ENCODE measurements at regions not wholly inside any gene's neighbourhood (a gene's known extent, or its start where the extent isn't known, plus 50 kb on each side); places are given as distances from the start of the nearest gene placed in this dataset.
"Not testable (repeated sequence)": the region's sequence is repeated elsewhere in the genome, so short reads cannot be mapped to it uniquely, and the experiment has no call there.

- TF ChIP-seq CTCF (IDR thresholded peaks at IDR 0.05 in 8 of 11, conservative IDR thresholded peaks at IDR 0.05 in 3 of 11); POLR2A (IDR thresholded peaks at IDR 0.05); POLR2AphosphoS5 (IDR thresholded peaks at IDR 0.05): not testable (repeated sequence)
Measured at GRCh38 chr5:100656771-100657170, 121.6 kb downstream of the FAM174A start.
